NB4 (cell line): ENCODE measurements at regions not wholly inside any gene's neighbourhood (a gene's known extent, or its start where the extent isn't known, plus 50 kb on each side); places are given as distances from the start of the nearest gene placed in this dataset.

Experiments
- CTCF ChIP-seq: IDR thresholded peaks from one replicate; pipeline ENCODE4 v1.5.1; 2012; ENCODE audit warnings: low read depth, low read length
- MAX ChIP-seq: IDR thresholded peaks from 2 replicates; pipeline ENCODE4 v1.6.1; 2011; ENCODE audit warnings: low read depth, low read length
- POLR2A ChIP-seq: IDR thresholded peaks from 2 replicates; pipeline ENCODE4 v1.6.1; 2011; ENCODE audit warnings: mild to moderate bottlenecking; ENCODE audit not compliant: insufficient read length; ENCODE audit errors: extremely low read depth

- TF ChIP-seq POLR2A (no peak), CTCF (no peak), MAX (no peak)
Measured at GRCh38 chr4:60868232-60868960, 331.7 kb upstream of the ADGRL3 start.
